SJSA1 (cell line): ENCODE measurements at regions not wholly inside any gene's neighbourhood (a gene's known extent, or its start where the extent isn't known, plus 50 kb on each side); places are given as distances from the start of the nearest gene placed in this dataset.
A peak's percentile ranks its signal among the peaks of the same experiment; 100 is the strongest.
"Not testable (repeated sequence)": the region's sequence is repeated elsewhere in the genome, so short reads cannot be mapped to it uniquely, and the experiment has no call there.

Experiments
- DNase-seq, 2 experiments: peaks; one replicate each; pipeline ENCODE4 v3.0.0-alpha.2; 2015 to 2020; ENCODE audit warnings: low spot score in 2 of 2, low read depth in 1 of 2
- H3K27ac ChIP-seq: fragments of 250-450 bp; sonication (Bioruptor Pico); 2 replicates; pipeline ENCODE4 v1.5.1; 2020; ENCODE audit warnings: mild to moderate bottlenecking, moderate library complexity
- H3K27me3 ChIP-seq: fragments of 250-450 bp; sonication (Bioruptor Pico); replicated peaks from 2 replicates; pipeline ENCODE4 v1.5.1; 2020; ENCODE audit warnings: mild to moderate bottlenecking, moderate library complexity
- H3K36me3 ChIP-seq: fragments of 250-450 bp; sonication (Bioruptor Pico); 2 replicates; pipeline ENCODE4 v1.5.1; 2020; ENCODE audit warnings: mild to moderate bottlenecking
- H3K4me1 ChIP-seq: fragments of 250-450 bp; sonication (Bioruptor Pico); replicated peaks from 2 replicates; pipeline ENCODE4 v1.6.1; 2021; ENCODE audit warnings: mild to moderate bottlenecking
- H3K4me3 ChIP-seq: fragments of 250-450 bp; sonication (Bioruptor Pico); 2 replicates; pipeline ENCODE4 v1.5.1; 2020; ENCODE audit warnings: mild to moderate bottlenecking
- H3K9me3 ChIP-seq: fragments of 250-450 bp; sonication (Bioruptor Pico); replicated peaks from 2 replicates; pipeline ENCODE4 v1.5.1; 2020; ENCODE audit warnings: mild to moderate bottlenecking

DNA sequence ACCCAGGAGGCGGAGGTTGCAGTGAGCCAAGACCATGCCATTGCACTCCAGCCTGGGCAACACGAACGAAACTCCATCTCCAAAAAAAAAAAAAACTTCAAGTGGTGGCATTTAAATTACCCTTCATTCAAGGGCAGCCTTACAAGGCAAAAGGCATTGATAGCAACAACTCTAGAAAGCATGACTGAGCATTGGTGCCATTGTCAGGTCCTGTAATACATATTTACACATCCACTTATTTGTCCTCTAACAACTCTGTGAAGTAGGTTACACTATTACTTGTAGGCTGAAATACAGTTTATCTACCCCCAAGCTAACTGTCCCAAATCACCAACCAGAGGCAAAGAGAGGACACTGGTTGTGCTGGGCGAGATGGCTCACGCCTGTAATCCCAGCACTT lies 52.7 kb upstream of the LARP1 start:
- Histone ChIP-seq H3K4me3 (no peak overlapping the region), H3K27ac (no peak overlapping the region)

DNA sequence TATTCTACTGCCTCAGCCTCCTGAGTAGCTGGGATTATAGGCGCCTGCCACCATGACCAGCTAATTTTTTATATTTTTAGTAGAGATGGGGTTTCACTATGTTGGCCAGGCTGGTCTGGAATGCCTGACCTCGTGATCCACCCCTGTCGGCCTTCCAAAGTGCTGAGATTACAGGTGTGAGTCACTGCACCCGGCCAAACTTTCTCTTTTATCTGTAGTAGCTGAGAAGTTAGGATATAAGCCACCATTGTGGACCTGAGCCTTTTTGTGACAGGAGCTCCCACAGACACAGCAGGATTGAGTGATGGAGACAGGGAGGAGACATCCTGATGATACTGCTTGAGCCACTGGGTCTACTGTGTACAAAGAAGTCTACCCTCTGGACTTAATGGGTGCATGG lies 53.5 kb upstream of the LARP1 start:
- H3K36me3 ChIP-seq, H3K27ac ChIP-seq, DNase-seq, H3K4me3 ChIP-seq, H3K4me1 ChIP-seq, H3K27me3 ChIP-seq, H3K9me3 ChIP-seq: not testable (repeated sequence)

More for the DNA sequence above, 52.7 kb upstream of the LARP1 start:
- H3K36me3 ChIP-seq, result no peaks in the 10 kb centered on the region
- DNase-seq, result no peak
- no peaks in the 10 kb centered on the region for H3K27me3 ChIP-seq
- H3K4me1 ChIP-seq, result 0 out of 2 replicates have a peak, but pooled peaks cover 3% of the 10 kb centered on the region
- H3K9me3 ChIP-seq, result no peaks in the 10 kb centered on the region

DNA sequence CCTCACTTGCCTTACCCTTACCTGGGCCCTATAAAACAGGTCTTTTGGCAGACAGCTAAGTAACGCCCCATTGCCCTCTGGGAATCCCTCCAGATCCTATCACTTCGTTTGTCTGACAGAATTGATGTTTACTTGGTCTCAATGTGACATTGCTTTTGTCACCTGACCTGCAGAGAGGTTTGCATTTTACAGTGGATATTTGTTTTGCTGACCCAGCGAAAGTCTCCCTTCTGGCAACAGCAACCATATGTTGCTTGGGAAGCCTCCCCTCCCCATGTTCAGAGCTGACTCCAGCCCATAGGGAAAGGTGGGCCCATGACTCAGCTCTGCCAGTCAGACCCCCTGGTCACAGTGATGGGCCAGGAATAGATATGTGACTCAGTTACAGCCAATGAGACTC lies 54.0 kb upstream of the LARP1 start:
- no peak overlapping the region for H3K4me3 ChIP-seq
- H3K4me1 ChIP-seq, result peaks cover 7% of the 10 kb centered on the region; the same call in 1 of the 2 replicates
- no peak for DNase-seq
- H3K27me3 ChIP-seq, result no peaks in the 10 kb centered on the region
- H3K36me3 ChIP-seq, result no peaks in the 10 kb centered on the region
- no peak overlapping the region for H3K27ac ChIP-seq
- no peaks in the 10 kb centered on the region for H3K9me3 ChIP-seq

DNA sequence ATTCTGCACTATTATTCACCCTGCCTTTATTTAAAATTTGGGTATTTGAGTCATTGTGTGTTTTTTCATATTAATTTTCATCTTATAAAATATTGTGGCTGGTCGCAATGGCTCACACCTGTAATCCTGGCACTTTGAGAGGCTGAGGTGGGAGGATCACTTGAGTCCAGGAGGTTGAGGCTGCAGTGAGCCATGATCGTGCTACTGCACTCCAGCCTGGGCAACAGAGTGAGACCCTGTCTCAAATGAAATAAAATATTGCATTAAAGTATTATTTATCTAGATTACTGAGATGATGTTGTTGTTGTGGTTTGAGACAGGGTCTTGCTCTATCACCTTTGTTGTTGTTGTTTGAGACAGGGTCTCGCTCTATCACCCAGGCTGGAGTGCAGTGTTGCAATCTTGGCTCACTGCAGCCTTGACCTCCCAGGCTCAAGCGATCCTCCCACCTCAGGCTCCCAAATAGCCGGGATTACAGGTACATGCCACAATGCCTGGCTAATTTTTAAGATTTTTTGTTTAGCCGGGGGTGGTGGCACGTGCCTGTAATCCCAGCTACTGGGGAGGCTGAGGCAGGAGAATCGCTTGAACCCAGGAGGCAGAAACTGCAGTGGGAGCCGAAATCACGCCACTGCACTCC lies 54.8 kb upstream of the LARP1 start:
- H3K36me3 ChIP-seq, H3K27ac ChIP-seq, H3K4me1 ChIP-seq, H3K9me3 ChIP-seq, H3K27me3 ChIP-seq, DNase-seq, H3K4me3 ChIP-seq: not testable (repeated sequence)

DNA sequence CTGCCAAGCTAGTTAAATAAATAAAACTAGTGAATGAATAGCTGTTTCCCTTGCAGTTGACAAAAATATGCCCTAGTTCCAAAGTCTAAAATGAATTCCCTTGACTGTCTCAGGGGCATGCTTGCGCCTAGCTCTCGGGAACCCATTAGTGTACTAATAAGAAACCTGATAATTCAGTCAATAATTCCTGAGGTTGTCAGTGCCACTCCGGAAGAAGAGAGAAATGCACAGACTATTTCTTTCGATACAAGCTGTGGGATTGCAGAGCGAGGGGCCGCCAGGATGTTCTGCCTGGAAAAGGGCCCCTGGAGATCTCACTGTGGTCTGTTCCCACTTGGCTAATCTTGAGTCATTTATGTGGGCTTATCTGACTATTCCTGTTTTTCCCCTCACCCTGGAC lies 56.4 kb upstream of the LARP1 start:
- Histone ChIP-seq H3K4me1 (peaks cover 7% of the 10 kb centered on the region; the same call in 1 of the 2 replicates), H3K27ac (no peak overlapping the region), H3K36me3 (no peaks in the 10 kb centered on the region), H3K9me3 (no peaks in the 10 kb centered on the region), H3K27me3 (no peaks in the 10 kb centered on the region), H3K4me3 (no peak overlapping the region)
- DNase-seq, result no peak

DNA sequence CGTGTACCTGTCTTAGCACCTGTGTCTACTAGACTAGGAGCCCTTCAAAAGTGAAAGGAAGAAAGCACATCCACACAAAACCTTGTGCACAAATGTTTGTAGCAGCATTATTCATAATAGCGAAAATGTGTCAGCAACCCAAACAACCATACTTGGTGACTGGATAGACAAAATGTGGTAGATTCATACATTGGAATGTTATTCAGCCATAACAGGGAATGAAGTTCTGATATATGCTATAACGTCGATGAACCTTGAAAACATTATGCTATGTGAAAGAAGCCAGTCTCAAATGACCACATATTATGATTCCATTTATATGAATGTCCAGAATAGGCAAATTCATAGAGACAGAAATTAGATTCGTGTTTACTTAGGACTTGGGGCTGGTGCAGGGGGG lies 57.8 kb upstream of the LARP1 start:
- no peak for DNase-seq
- Histone ChIP-seq H3K27ac (no peak overlapping the region), H3K9me3 (no peaks in the 10 kb centered on the region), H3K27me3 (no peaks in the 10 kb centered on the region), H3K4me3 (no peak overlapping the region), H3K36me3 (no peaks in the 10 kb centered on the region), H3K4me1 (peaks cover 7% of the 10 kb centered on the region; the same call in 1 of the 2 replicates)

DNA sequence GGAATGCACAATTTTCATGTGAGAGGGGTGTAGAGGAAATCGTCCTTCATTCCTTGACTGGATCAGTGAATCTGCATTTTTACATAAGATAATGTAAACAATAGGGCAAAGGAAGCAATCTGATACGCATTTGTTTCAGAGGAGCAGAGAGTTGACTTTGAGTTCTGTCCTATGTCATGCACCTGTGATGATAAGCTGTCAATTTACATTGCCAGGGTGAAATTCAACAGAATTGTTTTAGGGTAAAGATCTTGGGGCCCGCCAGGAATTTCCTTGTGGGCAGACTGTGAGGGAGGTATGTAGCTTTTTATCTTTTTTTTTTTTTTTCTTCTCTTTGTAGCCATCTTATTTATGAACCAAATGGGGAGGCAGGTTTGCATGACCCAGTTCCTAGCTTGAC lies 58.3 kb upstream of the LARP1 start:
- no peaks in the 10 kb centered on the region for H3K36me3 ChIP-seq
- no peaks in the 10 kb centered on the region for H3K9me3 ChIP-seq
- H3K27ac ChIP-seq, result no peak overlapping the region
- peaks cover 5% of the 10 kb centered on the region; the same call in 1 of the 2 replicates for H3K4me1 ChIP-seq
- no peaks in the 10 kb centered on the region for H3K27me3 ChIP-seq
- no peak for DNase-seq
- H3K4me3 ChIP-seq, result no peak overlapping the region

DNA sequence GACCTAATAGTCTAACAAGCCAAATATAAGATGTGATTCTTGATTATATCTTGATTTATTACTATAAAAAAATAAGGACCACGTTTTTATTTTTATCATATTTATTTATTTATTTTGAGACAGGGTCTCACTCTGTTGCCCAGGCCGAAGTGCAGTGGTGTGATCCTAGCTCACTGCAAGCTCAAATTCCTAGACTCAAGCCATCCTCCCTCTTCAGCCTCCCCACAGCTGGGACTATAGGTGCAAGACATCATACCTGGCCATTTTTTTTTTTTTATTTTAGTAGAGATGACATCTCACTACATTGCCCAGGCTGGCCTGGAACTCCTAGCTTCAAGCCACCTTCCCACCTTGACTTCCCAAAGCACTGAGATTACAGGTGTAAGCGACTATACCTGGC lies 61.0 kb upstream of the LARP1 start:
- DNase-seq, result no peak
- Histone ChIP-seq H3K36me3 (no peaks in the 10 kb centered on the region), H3K27me3 (no peaks in the 10 kb centered on the region), H3K9me3 (no peaks in the 10 kb centered on the region), H3K4me3 (no peak overlapping the region), H3K27ac (no peak overlapping the region), H3K4me1 (peaks cover 4% of the 10 kb centered on the region; the same call in 1 of the 2 replicates)

DNA sequence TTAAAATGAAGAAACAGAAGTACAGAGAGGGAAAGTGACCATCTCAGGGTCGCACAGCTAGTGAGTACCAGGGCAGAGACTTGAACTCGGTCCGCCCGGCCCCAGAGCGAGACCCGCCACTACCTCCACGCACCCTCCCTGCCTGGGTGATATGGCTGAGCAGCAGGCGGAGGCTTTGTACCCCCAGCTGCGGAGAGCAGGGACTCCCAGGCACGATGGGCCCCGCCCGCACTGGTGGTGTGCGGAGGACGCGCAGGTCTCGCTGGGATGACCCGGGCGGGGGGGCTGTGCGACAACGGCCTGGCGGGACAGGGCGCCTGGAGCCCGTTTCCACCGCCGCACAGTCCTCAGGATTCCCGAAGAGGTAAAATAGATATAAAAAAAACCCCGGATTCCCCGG lies 64.7 kb upstream of the LARP1 start:
- Histone ChIP-seq H3K9me3 (0 out of 2 replicates have a peak, but pooled peaks cover 4% of the 10 kb centered on the region), H3K36me3 (no peaks in the 10 kb centered on the region), H3K27me3 (no peaks in the 10 kb centered on the region), H3K27ac (no peak overlapping the region), H3K4me3 (no peak overlapping the region), H3K4me1 (no peaks in the 10 kb centered on the region)
- DNase-seq, result no peak

DNA sequence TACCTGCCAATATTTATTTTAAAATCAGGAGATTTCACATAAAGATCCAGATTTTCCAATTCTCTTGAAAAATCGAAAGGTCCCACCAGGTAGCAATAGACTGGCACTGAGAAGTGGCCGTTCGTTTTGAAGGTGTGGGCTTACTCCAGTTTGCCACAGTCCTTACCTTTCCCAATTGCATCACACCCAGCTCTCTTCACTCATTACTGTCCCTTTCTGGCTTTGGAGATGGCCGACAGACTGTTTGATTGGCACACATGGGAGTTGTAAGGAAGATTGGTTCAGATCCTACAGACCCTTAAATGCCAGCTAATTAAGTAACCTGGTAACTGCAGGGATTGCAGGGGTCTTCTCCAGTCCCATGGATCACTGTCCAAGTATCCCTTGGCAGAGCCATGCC lies 68.7 kb upstream of the LARP1 start:
- no peak for DNase-seq

DNA sequence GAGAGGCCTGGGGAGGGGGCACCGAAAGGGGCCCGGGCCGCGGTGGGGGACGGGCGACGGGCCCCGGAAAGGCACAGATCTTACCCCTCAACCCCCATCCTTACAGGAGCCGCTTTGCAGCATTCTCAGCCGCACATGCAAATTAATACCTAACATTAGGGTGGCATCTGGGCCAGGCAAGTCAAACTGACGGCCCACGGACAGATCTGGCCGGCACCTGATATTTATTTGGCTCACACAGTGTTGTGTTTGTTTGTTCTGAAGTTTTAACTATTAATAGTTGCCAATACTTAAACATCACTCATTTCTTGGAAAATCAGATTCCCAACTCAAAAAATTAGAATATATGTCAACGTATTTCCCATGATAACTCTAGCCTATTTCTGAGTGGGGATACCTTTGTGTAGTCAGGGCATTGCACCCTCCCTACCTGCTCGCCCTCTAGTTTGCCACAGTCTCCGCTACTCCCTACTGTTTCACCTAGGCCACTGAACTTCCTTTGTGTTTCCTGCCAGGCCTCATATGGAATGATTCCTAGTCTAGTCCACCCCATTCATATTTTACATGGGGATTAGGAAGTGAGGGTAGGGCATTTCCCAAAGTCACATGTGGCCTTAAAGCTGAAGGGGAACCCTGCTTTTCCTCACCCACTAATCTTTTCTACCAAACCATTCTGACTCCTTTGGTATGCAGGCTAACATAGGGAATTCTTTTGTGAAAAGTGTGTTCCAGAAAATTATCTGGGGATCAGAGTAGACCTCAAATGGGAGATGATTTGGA lies 71.9 kb upstream of the LARP1 start:
- H3K4me3 ChIP-seq, result peak overlapping the region; percentile 40
- H3K4me1 ChIP-seq, result peaks cover 5% of the 10 kb centered on the region
- H3K9me3 ChIP-seq, result 0 out of 2 replicates have a peak, but pooled peaks cover 4% of the 10 kb centered on the region
- no peaks in the 10 kb centered on the region for H3K36me3 ChIP-seq
- DNase-seq, result no peak
- H3K27ac ChIP-seq, result no peak overlapping the region
- no peaks in the 10 kb centered on the region for H3K27me3 ChIP-seq

More for the DNA sequence above, 68.7 kb upstream of the LARP1 start:
- Histone ChIP-seq H3K27me3 (no peaks in the 10 kb centered on the region), H3K4me1 (peaks cover 5% of the 10 kb centered on the region), H3K27ac (no peak overlapping the region), H3K36me3 (no peaks in the 10 kb centered on the region), H3K4me3 (no peak overlapping the region), H3K9me3 (0 out of 2 replicates have a peak, but pooled peaks cover 4% of the 10 kb centered on the region)

DNA sequence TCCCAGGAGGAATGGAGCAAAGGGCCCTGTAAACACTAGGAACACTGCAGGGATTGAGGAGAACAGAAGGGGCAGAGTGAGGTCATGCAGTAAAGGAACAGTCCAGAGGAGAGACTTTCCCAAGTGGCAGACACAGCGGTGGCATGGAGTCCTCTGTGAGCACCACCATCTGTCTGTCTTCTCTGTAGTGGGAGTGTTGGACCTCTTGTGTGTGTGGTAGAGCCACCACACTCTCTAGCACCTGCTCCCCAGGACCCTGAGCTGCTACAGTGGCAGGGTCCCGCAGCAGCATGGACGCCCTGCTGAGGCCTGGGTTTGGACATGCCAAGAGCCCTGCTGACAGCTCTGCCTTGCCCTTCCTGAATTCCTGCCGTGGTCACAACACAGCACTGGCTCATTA lies 75.7 kb upstream of the LARP1 start:
- H3K27me3 ChIP-seq, result no peaks in the 10 kb centered on the region
- no peaks in the 10 kb centered on the region for H3K36me3 ChIP-seq
- H3K9me3 ChIP-seq, result 0 out of 2 replicates have a peak, but pooled peaks cover 3% of the 10 kb centered on the region
- peaks cover 5% of the 10 kb centered on the region for H3K4me1 ChIP-seq
- H3K27ac ChIP-seq, result no peak overlapping the region
- DNase-seq, result no peak
- no peak overlapping the region for H3K4me3 ChIP-seq

DNA sequence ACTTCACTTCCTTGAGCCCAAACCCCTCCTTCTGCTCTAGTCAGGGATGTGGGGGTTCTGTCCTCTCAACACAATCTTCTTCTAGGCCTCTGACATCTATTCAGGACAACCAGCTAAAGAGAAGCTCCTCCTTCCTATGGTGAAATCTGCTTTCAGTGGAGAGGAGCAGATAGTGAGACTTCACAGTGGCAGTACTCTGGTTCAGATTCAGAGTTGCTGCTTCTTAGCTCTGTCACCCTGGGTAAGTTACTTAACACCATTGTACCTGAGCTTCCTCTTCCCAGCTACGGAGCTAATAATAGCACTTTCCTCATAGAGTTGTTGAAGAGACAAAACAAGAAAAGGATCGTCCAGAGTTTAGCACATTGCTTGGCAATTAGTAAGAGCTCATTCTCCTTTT lies 77.3 kb upstream of the LARP1 start:
- Histone ChIP-seq H3K4me1 (peaks cover 1% of the 10 kb centered on the region), H3K27ac (no peak overlapping the region), H3K9me3 (0 out of 2 replicates have a peak, but pooled peaks cover 3% of the 10 kb centered on the region), H3K4me3 (no peak overlapping the region), H3K27me3 (no peaks in the 10 kb centered on the region), H3K36me3 (no peaks in the 10 kb centered on the region)
- DNase-seq, result no peak

DNA sequence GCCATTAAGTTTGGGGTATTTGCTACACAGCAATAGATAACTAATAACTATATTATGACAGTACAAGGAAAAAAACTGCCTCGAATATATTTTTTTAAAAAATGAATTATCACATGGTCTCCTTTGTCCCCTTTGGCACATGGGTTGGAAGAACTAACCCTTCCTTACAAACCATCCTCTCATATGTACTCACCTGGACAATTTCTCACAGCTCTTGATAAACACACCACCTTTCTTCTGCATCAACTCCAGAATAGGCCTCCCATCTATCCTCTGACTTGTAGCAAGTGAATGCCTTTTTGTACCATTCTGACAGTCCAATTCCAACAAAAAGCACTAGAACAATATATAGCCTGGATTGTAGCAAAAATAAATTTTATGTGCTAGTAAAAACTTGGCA lies 78.7 kb upstream of the LARP1 start:
- no peak overlapping the region for H3K4me3 ChIP-seq
- H3K4me1 ChIP-seq, result no peaks in the 10 kb centered on the region
- no peaks in the 10 kb centered on the region for H3K36me3 ChIP-seq
- DNase-seq, result no peak
- H3K27ac ChIP-seq, result no peak overlapping the region
- no peaks in the 10 kb centered on the region for H3K27me3 ChIP-seq
- 0 out of 2 replicates have a peak, but pooled peaks cover 3% of the 10 kb centered on the region for H3K9me3 ChIP-seq
